Uterus (tissue), 3 donors: ENCODE measurements at regions not wholly inside any gene's neighbourhood (a gene's known extent, or its start where the extent isn't known, plus 50 kb on each side); places are given as distances from the start of the nearest gene placed in this dataset.
"Not testable (repeated sequence)": the region's sequence is repeated elsewhere in the genome, so short reads cannot be mapped to it uniquely, and the experiment has no call there.

Source experiments
- DNase-seq, 2 donors: peaks; one replicate each; pipeline ENCODE4 v3.0.0-alpha.2; 2019 to 2020
- H3K27ac ChIP-seq, 2 donors: fragments of 200-600 bp; sonication (generic); 1 replicate in 1 of 2; 2 replicates in 1 of 2; pipeline ENCODE4 v1.5.1; 2016 to 2018
- H3K27me3 ChIP-seq, 2 donors: fragments of 200-600 bp; sonication (generic); one replicate each; pipeline ENCODE4 v1.5.1; 2018 to 2019; ENCODE audit warnings: control low read depth in 1 of 2
- H3K36me3 ChIP-seq, 2 donors: fragments of 200-600 bp; sonication (generic); one replicate each; pipeline ENCODE4 v1.5.1; 2019; ENCODE audit warnings: control low read depth in 1 of 2
- H3K4me1 ChIP-seq, 2 donors: fragments of 200-600 bp; sonication (generic); one replicate each; pipeline ENCODE4 v1.5.1; 2018 to 2019; ENCODE audit warnings: control low read depth in 1 of 2
- H3K4me3 ChIP-seq, 2 donors: fragments of 200-600 bp; sonication (generic); 1 replicate in 1 of 2; 2 replicates in 1 of 2; pipeline ENCODE4 v1.5.1; 2018 to 2019; ENCODE audit warnings: mild to moderate bottlenecking in 1 of 2
- H3K9me3 ChIP-seq, 2 donors: fragments of 200-600 bp; sonication (generic); one replicate each; pipeline ENCODE4 v1.5.1; 2019; ENCODE audit warnings: control low read depth in 1 of 2
- CTCF ChIP-seq, 4 experiments: fragments of 200-600 bp in 2 of 4; fragments of 450-650 bp in 2 of 4; sonication (generic) in 2 of 4; IDR thresholded peaks; one replicate each; pipeline ENCODE4 v1.5.1; 2016 to 2019; ENCODE audit warnings: antibody characterized with exemption in 4 of 4, mild to moderate bottlenecking in 2 of 4, moderate library complexity in 1 of 4
- POLR2A ChIP-seq, 2 donors: fragments of 450-650 bp; IDR thresholded peaks; one replicate each; pipeline ENCODE4 v1.6.1; 2016; ENCODE audit warnings: antibody characterized with exemption in 2 of 2, mild to moderate bottlenecking in 1 of 2, moderate library complexity in 1 of 2
- intact Hi-C: fragments of 100-400 bp; cut with DNase I; formaldehyde crosslinking; loops from one replicate; pipeline ENCODE4 v1.15.1; 2023; ENCODE audit warnings: low total_unique reads
- donor health status: DM: yes; HTN: yes; CAD: no.

- H3K27ac ChIP-seq, result no peak overlapping the region
- no peak for DNase-seq
- H3K36me3 ChIP-seq, result no peaks in the 10 kb centered on the region
- no peaks in the 10 kb centered on the region for H3K9me3 ChIP-seq
- H3K27me3 ChIP-seq, result no peaks in the 10 kb centered on the region
- no peak overlapping the region for H3K4me3 ChIP-seq
- TF ChIP-seq CTCF (IDR thresholded peaks at IDR 0.05) (no peak), POLR2A (IDR thresholded peaks at IDR 0.05) (no peak)
- intact Hi-C loops, result no loop called here
- no peaks in the 10 kb centered on the region for H3K4me1 ChIP-seq
Observed at GRCh38 chr5:14025569-14026286, 81.2 kb upstream of the DNAH5 start.

GRCh38 chr5:14022971-14023370, 78.5 kb upstream of the DNAH5 start:
- H3K9me3 ChIP-seq, result no peaks in the 10 kb centered on the region
- H3K4me1 ChIP-seq, result no peaks in the 10 kb centered on the region
- no peak for DNase-seq
- H3K4me3 ChIP-seq, result no peak overlapping the region
- intact Hi-C loops, result no loop called here
- no peak overlapping the region for H3K27ac ChIP-seq
- H3K27me3 ChIP-seq, result no peaks in the 10 kb centered on the region
- no peaks in the 10 kb centered on the region for H3K36me3 ChIP-seq
- TF ChIP-seq CTCF (IDR thresholded peaks at IDR 0.05), result no peak
- TF ChIP-seq POLR2A (IDR thresholded peaks at IDR 0.05), result no peak

DNA sequence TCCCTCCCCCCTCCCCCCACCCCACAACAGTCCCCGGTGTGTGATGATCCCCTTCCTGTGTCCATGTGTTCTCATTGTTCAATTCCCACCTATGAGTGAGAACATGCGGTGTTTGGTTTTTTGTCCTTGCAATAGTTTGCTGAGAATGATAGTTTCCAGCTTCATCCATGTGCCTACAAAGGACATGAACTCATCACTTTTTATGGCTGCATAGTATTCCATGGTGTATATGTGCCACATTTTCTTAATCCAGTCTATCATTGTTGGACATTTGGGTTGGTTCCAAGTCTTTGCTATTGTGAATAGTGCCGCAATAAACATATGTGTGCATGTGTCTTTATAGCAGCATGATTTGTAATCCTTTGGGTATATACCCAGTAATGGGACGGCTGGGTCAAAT, 76.5 kb upstream of the DNAH5 start:
- H3K36me3 ChIP-seq, intact Hi-C loops, H3K9me3 ChIP-seq, H3K4me1 ChIP-seq, DNase-seq, H3K27me3 ChIP-seq, H3K27ac ChIP-seq, H3K4me3 ChIP-seq: not testable (repeated sequence)

DNA sequence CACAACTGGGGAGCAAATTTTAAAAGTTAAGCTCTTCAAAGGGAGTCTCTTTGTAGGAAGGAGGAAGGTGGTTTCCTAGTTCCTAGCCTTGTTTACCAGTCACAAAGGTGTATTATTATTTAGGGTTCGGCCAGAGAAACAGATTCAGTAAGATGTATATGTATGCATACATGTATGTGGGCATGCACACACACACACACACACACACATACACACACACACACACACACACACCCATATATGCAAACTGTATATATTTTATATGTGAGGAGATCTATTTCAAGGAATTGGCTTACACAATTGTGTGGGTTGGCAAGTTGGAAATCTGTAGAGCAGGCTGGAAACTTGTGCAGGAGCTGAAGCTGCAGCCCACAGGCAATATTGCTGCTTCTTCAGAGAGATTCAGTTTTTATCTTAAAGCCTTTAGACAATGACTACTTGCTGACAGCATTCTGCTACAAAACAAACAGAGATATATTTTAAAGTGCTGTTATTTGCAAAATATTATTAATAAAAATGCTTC, 75.3 kb upstream of the DNAH5 start:
- H3K27ac ChIP-seq, result no peak overlapping the region
- DNase-seq, result no peak
- TF ChIP-seq POLR2A (IDR thresholded peaks at IDR 0.05) (no peak), CTCF (IDR thresholded peaks at IDR 0.05) (no peak)
- H3K4me1 ChIP-seq, result no peaks in the 10 kb centered on the region
- H3K36me3 ChIP-seq, result no peaks in the 10 kb centered on the region
- intact Hi-C loops, result no loop called here
- no peak overlapping the region for H3K4me3 ChIP-seq
- no peaks in the 10 kb centered on the region for H3K9me3 ChIP-seq
- H3K27me3 ChIP-seq, result no peaks in the 10 kb centered on the region

- Histone ChIP-seq H3K36me3 (no peaks in the 10 kb centered on the region), H3K27me3 (no peaks in the 10 kb centered on the region), H3K4me3 (no peak overlapping the region), H3K9me3 (no peaks in the 10 kb centered on the region), H3K4me1 (no peaks in the 10 kb centered on the region), H3K27ac (no peak overlapping the region)
- DNase-seq, result no peak
- intact Hi-C loops, result no loop called here
- no peak for TF ChIP-seq POLR2A (IDR thresholded peaks at IDR 0.05)
- TF ChIP-seq CTCF (IDR thresholded peaks at IDR 0.05), result no peak
Observed at GRCh38 chr5:14017904-14018303, 73.4 kb upstream of the DNAH5 start.
